GM12891 (cell line): ENCODE measurements at regions not wholly inside any gene's neighbourhood (a gene's known extent, or its start where the extent isn't known, plus 50 kb on each side); places are given as distances from the start of the nearest gene placed in this dataset.

ENCODE experiments used
- DNase-seq: peaks from one replicate; pipeline ENCODE4 v3.0.0; 2011; ENCODE audit warnings: low spot score; ENCODE audit not compliant: insufficient read length
- FAIRE-seq: peaks from 2 replicates; lab custom pipeline; 2011; peaks lifted over from hg19 to GRCh38; lab: Jason Lieb, UNC
- PAX5 ChIP-seq: IDR thresholded peaks from 2 replicates; pipeline ENCODE4 v1.6.1; 2011; ENCODE audit warnings: low read length, moderate library complexity, mild to moderate bottlenecking; ENCODE audit not compliant: insufficient read depth, severe bottlenecking
- POLR2A ChIP-seq: IDR thresholded peaks from 2 replicates; pipeline ENCODE4 v1.6.1; 2011; ENCODE audit warnings: low read depth, low read length, control low read depth
- POLR2AphosphoS5 ChIP-seq: IDR thresholded peaks from 2 replicates; pipeline ENCODE4 v1.6.1; 2011; ENCODE audit warnings: low read depth, low read length, control low read depth
- POU2F2 ChIP-seq: IDR thresholded peaks from 2 replicates; pipeline ENCODE4 v1.6.1; 2011; ENCODE audit warnings: low read depth, mild to moderate bottlenecking, control low read depth, low read length, moderate library complexity
- SPI1 ChIP-seq: IDR thresholded peaks from 2 replicates; pipeline ENCODE4 v1.6.1; 2011; ENCODE audit warnings: low read depth, low read length, control low read depth
- TAF1 ChIP-seq: IDR thresholded peaks from 2 replicates; pipeline ENCODE4 v1.6.1; 2011; ENCODE audit warnings: low read depth, low read length, control low read depth

DNA sequence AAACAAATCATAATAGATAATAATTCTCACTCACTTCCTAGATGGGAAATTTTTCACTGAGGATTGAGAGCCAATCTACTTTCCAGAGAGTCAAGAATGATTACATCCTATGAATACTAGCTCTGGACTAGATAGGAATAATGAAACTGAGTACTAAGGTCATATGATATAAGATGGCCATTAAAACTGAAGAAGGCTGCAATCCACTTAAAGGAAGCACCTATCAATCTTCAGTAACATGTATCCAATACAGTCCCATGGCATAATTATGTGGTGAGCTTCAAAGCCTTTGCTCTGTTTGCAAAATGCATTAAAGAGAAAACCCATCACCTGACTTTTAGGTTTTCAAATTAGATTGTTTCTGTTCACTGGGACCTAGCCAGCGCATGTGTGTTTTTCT is 398.0 kb upstream of the MEIS1 start:
- FAIRE-seq: no peak
- no peak for DNase-seq
- no peak for TF ChIP-seq POLR2A

DNA sequence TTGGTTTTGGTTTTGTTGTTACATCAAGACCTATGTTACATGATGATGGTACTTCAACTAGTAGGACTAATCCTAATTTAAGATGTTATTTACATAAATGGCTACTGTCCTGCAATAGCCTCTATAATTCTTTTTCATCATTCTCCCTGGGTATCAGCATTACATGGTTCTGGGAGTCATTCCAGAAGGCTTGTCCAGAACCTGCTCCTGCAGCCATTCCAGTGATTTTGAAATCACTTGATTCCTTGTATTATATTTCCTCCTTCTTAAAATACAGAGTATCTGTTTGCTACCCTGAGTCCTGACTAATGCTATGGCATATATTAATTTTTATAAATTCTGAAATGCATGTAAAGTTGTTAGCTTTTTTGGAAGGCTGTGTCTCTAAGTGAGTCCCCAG is 400.5 kb upstream of the MEIS1 start:
- TF ChIP-seq PAX5 (no peak), POLR2AphosphoS5 (no peak), TAF1 (no peak), SPI1 (no peak), POLR2A (no peak), POU2F2 (no peak)
- FAIRE-seq (no peak), DNase-seq (no peak)

DNA sequence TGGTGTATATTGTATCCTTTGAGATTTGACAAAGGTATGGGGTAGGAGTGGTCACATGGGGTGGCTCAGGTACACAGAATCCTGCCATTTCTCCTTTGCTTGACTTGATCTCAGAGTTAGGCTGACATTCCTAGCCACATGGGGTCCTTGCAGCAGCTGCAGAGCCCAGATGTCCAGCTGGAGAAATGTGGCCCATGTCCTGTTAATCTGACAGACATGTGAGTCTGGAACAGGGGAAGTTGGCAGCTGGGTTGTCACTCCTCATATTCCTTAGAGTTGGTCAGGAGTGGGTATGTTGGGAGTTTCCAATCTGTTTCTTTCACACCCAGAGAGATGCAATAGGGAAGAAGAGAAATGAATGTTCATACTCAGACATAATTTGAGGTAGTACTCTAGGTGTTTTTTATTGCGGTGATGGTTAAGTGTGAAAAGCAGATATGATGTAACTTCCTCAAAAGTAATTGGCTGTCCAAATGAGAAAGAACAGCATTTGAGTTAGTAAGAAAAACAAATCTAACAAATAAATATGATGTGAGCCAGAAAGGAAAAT is 402.6 kb upstream of the MEIS1 start:
- no peak for FAIRE-seq
- no peak for TF ChIP-seq POLR2AphosphoS5
- TF ChIP-seq TAF1: no peak
- no peak for DNase-seq

GRCh38 chr2:66031236-66031635 is 403.7 kb upstream of the MEIS1 start:
- DNase-seq (no peak), FAIRE-seq (no peak)
- TF ChIP-seq SPI1 (no peak), POLR2AphosphoS5 (no peak), TAF1 (no peak), POU2F2 (no peak), PAX5 (no peak), POLR2A (no peak)

DNA sequence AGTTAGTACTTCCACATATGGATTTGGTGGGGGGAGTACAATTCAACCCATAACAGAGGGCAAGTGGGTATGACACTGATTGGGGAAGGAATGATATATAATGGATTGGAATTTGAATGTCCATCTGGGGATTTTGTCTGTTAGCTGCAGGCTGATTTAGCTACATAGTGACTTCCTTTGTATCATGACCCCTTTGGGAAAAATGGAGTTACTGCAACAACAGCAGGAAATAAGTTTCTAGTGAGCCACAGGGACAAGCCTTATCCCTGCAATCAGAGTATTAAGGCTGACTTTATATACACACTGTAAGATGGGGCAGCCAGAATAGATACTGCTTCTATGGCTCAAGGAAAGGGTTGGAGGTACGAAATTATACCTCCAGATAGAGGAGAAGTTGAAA is 404.4 kb upstream of the MEIS1 start:
- no peak for TF ChIP-seq POU2F2
- TF ChIP-seq POLR2AphosphoS5: no peak
- no peak for TF ChIP-seq TAF1
- no peak for TF ChIP-seq SPI1
- TF ChIP-seq PAX5: no peak
- no peak for TF ChIP-seq POLR2A
- DNase-seq (no peak), FAIRE-seq (no peak)

- no peak for DNase-seq
- no peak for FAIRE-seq
- TF ChIP-seq POU2F2 (no peak), TAF1 (no peak), PAX5 (no peak), POLR2A (no peak), SPI1 (no peak), POLR2AphosphoS5 (no peak)
These were observed 410.5 kb upstream of the MEIS1 start for GRCh38 chr2:66024391-66024790.

DNA sequence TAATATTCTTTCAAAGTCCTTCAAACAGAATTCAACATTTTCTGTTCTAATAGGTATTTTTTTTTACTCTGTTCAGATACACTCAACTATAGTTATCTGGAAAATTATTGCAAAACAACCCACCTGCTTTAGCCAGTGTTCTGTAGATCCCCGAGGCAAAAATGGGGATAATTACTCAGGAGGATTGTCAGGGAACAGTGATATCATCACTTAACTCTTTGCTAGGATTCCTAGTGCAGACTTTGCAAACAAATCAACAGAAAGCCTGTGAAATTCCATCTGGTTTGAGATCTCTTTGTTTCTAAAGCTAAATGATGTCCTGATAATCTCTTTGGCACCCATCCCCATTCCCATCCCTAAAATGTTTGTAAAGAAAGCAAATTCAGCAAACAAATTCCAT is 413.6 kb upstream of the MEIS1 start:
- DNase-seq (no peak), FAIRE-seq (no peak)

DNA sequence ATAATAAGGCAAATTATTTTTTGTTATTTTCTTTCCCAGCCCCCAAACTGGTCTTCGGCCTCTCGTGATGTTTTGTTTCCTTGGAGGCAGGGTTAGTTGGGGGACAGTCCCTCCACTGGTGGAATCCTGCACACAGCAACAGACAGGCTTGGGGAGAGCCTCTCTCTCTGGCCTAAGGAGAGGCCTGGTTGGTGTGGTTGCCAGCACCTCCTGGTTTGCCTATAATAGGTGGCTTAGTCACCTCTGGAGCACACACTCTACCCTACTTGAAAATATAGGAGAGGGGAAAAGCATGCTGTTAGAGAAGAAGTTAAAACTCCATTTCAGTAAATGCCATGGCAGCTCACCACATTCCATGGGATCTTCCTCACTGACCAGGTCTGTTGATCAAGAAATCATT is 417.2 kb upstream of the MEIS1 start:
- FAIRE-seq (no peak), DNase-seq (no peak)

More for the DNA sequence above, 413.6 kb upstream of the MEIS1 start:
- TF ChIP-seq POLR2A: no peak
- no peak for TF ChIP-seq PAX5
- TF ChIP-seq SPI1: no peak
- TF ChIP-seq POLR2AphosphoS5: no peak
- TF ChIP-seq TAF1: no peak
- no peak for TF ChIP-seq POU2F2

DNA sequence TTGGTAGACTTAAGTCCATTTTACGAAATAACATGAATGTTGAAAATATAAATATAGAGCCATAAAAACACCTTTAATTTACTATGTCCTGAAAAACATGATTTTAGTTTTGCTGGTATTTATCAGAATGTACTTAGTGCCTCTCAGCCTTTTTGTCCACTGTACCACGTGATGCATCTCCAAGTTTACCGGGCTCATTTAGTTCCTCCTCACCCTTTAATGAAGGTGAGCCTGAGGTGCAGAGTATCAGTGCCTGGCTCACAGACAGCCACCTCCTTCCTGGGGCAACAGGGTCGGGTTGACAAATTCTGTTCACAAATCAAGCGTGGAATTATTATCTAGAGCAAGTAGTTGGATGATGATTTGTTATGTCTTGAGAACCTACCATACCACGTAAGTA is 420.5 kb upstream of the MEIS1 start:
- FAIRE-seq (no peak), DNase-seq (no peak)
- TF ChIP-seq POLR2A (no peak), TAF1 (no peak), PAX5 (no peak), POLR2AphosphoS5 (no peak), SPI1 (no peak), POU2F2 (no peak)

More for the DNA sequence above, 417.2 kb upstream of the MEIS1 start:
- TF ChIP-seq POLR2AphosphoS5: no peak
- no peak for TF ChIP-seq SPI1
- no peak for TF ChIP-seq PAX5
- no peak for TF ChIP-seq POU2F2
- TF ChIP-seq POLR2A: no peak
- no peak for TF ChIP-seq TAF1

DNA sequence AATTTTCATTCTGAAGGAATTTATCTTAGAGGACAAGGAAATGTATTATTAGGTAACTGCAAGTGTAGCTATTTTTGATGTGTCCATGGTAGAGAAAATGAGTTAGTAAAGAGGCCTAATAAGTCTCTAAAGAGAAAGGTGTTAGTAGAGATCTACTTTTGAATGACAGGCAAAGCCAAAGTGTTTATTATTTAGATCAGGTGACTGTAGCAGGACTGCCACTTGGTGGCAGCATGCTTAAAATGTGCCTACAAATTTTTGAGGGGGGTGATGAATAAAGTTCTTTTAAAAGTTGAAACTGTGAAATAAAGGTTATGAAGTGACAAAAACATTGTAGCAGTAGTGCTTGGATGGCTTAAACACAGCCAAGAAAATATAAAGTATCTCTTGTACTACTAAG is 421.5 kb upstream of the MEIS1 start:
- no peak for DNase-seq
- FAIRE-seq: no peak
- TF ChIP-seq PAX5 (no peak), SPI1 (no peak), POLR2A (no peak), POU2F2 (no peak), TAF1 (no peak), POLR2AphosphoS5 (no peak)
